ENCODE measurements at regions not wholly inside any gene's neighbourhood (a gene's known extent, or its start where the extent isn't known, plus 50 kb on each side); places are given as distances from the start of the nearest gene placed in this dataset.

DNA sequence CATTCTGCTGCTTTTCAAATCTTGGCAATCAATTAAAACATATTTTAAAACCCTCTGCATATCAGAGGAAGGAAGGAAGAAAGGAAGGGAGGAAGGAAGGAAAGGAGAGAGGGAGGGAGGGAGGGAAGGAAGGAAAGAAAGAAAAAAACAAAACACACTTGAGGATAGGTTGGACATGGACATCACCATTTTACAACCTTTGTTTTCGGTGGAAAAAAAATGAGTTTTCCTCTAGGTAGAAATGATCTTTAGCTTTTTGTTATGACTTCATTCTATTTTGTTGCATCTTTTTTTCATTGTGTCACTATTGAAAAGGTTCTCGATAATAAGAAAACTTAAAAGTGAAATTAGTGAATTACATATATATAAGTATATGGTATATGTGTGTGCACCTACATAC, 522.9 kb downstream of the NOVA1 start:
- TF ChIP-seq GLIS3 (CRISPR knock-in tag; IDR thresholded peaks at IDR 0.05) (no peak), ZFP3 (CRISPR knock-in tag; IDR thresholded peaks at IDR 0.05) (no peak), ESRRG (CRISPR knock-in tag; IDR thresholded peaks at IDR 0.05) (no peak), ZNF565 (CRISPR knock-in tag; conservative IDR thresholded peaks at IDR 0.05; ENCODE audit: low read depth) (no peak), ZNF8 (CRISPR knock-in tag; IDR thresholded peaks at IDR 0.05) (no peak), RARB (CRISPR knock-in tag; IDR thresholded peaks at IDR 0.05) (no peak), CSDC2 (CRISPR knock-in tag; IDR thresholded peaks at IDR 0.05) (no peak), ARNTL (CRISPR knock-in tag; IDR thresholded peaks at IDR 0.05; ENCODE audit: borderline replicate concordance, low read depth) (no peak), OSR1 (CRISPR knock-in tag; IDR thresholded peaks at IDR 0.05) (no peak)
- TF ChIP-seq, protein P1, sequence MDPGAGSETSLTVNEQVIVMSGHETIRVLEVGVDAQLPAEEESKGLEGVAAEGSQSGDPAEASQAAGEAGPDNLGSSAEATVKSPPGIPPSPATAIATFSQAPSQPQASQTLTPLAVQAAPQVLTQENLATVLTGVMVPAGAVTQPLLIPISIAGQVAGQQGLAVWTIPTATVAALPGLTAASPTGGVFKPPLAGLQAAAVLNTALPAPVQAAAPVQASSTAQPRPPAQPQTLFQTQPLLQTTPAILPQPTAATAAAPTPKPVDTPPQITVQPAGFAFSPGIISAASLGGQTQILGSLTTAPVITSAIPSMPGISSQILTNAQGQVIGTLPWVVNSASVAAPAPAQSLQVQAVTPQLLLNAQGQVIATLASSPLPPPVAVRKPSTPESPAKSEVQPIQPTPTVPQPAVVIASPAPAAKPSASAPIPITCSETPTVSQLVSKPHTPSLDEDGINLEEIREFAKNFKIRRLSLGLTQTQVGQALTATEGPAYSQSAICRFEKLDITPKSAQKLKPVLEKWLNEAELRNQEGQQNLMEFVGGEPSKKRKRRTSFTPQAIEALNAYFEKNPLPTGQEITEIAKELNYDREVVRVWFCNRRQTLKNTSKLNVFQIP (CRISPR knock-in tag; IDR thresholded peaks at IDR 0.05; ENCODE audit: borderline replicate concordance, low read depth) = no peak
- TF ChIP-seq, protein P2, sequence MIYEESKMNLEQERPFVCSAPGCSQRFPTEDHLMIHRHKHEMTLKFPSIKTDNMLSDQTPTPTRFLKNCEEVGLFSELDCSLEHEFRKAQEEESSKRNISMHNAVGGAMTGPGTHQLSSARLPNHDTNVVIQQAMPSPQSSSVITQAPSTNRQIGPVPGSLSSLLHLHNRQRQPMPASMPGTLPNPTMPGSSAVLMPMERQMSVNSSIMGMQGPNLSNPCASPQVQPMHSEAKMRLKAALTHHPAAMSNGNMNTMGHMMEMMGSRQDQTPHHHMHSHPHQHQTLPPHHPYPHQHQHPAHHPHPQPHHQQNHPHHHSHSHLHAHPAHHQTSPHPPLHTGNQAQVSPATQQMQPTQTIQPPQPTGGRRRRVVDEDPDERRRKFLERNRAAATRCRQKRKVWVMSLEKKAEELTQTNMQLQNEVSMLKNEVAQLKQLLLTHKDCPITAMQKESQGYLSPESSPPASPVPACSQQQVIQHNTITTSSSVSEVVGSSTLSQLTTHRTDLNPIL (CRISPR knock-in tag; IDR thresholded peaks at IDR 0.05; ENCODE audit: low read depth) = no peak
- TF ChIP-seq, protein P3, sequence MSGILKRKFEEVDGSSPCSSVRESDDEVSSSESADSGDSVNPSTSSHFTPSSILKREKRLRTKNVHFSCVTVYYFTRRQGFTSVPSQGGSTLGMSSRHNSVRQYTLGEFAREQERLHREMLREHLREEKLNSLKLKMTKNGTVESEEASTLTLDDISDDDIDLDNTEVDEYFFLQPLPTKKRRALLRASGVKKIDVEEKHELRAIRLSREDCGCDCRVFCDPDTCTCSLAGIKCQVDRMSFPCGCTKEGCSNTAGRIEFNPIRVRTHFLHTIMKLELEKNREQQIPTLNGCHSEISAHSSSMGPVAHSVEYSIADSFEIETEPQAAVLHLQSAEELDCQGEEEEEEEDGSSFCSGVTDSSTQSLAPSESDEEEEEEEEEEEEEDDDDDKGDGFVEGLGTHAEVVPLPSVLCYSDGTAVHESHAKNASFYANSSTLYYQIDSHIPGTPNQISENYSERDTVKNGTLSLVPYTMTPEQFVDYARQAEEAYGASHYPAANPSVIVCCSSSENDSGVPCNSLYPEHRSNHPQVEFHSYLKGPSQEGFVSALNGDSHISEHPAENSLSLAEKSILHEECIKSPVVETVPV (CRISPR knock-in tag; IDR thresholded peaks at IDR 0.05) = no peak
- TF ChIP-seq, protein P4, sequence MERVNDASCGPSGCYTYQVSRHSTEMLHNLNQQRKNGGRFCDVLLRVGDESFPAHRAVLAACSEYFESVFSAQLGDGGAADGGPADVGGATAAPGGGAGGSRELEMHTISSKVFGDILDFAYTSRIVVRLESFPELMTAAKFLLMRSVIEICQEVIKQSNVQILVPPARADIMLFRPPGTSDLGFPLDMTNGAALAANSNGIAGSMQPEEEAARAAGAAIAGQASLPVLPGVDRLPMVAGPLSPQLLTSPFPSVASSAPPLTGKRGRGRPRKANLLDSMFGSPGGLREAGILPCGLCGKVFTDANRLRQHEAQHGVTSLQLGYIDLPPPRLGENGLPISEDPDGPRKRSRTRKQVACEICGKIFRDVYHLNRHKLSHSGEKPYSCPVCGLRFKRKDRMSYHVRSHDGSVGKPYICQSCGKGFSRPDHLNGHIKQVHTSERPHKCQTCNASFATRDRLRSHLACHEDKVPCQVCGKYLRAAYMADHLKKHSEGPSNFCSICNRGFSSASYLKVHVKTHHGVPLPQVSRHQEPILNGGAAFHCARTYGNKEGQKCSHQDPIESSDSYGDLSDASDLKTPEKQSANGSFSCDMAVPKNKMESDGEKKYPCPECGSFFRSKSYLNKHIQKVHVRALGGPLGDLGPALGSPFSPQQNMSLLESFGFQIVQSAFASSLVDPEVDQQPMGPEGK (CRISPR knock-in tag; IDR thresholded peaks at IDR 0.05; ENCODE audit: borderline replicate concordance) = no peak
